ENCODE measurements at regions not wholly inside any gene's neighbourhood (a gene's known extent, or its start where the extent isn't known, plus 50 kb on each side); places are given as distances from the start of the nearest gene placed in this dataset.

DNA sequence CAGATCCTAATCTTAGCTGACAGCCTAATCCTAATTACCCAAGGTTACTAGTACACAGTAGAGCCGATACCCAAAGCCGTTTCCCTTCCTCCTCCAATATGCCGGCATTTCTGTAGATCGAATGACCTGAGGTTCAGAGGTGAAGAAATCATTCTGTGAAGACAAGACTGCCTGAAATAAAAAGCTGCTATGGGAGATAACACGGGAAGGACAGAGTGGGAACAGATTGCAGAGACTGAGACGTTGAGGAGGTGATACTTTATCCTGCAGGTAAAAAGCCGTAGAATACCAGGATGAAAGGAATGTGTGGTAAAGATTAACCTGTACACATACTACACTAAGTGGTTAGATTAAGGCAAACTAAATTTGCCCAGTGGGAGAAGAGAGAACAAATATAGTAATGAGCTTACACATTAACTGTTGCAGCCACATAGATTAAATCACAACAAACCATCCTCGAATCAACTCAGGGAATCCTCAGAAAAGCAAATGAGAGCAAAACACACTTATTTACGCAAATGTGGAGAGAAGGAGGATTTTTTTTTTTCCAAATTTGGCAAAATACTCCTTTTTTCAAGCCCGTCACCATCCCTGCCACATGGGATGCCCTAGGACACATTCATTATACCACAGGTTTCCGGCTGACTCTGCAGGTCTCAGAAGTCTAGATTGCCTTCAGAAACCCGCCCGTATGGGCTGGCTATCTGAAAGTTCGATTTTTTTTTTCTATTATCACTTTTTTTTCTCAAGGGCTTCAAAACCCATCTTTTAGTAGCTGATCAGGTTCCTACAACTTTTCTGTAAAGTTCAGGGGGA, 188.0 kb downstream of the TTC8 start:
- TF ChIP-seq, protein P1, sequence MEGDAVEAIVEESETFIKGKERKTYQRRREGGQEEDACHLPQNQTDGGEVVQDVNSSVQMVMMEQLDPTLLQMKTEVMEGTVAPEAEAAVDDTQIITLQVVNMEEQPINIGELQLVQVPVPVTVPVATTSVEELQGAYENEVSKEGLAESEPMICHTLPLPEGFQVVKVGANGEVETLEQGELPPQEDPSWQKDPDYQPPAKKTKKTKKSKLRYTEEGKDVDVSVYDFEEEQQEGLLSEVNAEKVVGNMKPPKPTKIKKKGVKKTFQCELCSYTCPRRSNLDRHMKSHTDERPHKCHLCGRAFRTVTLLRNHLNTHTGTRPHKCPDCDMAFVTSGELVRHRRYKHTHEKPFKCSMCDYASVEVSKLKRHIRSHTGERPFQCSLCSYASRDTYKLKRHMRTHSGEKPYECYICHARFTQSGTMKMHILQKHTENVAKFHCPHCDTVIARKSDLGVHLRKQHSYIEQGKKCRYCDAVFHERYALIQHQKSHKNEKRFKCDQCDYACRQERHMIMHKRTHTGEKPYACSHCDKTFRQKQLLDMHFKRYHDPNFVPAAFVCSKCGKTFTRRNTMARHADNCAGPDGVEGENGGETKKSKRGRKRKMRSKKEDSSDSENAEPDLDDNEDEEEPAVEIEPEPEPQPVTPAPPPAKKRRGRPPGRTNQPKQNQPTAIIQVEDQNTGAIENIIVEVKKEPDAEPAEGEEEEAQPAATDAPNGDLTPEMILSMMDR (conservative IDR thresholded peaks at IDR 0.05; ENCODE audit: low read length), result no peak
- TF ChIP-seq EZH2phosphoT487 (IDR thresholded peaks at IDR 0.05; ENCODE audit: borderline replicate concordance), result no peak
